ENCODE measurements at regions not wholly inside any gene's neighbourhood (a gene's known extent, or its start where the extent isn't known, plus 50 kb on each side); places are given as distances from the start of the nearest gene placed in this dataset.
"Not testable (repeated sequence)": the region's sequence is repeated elsewhere in the genome, so short reads cannot be mapped to it uniquely, and the experiment has no call there.

GRCh38 chr2:53114582-53114981 is 653.0 kb upstream of the CHAC2 start:
- no peak for DNase-seq (ENCODE audit: low read depth, low spot score)

DNA sequence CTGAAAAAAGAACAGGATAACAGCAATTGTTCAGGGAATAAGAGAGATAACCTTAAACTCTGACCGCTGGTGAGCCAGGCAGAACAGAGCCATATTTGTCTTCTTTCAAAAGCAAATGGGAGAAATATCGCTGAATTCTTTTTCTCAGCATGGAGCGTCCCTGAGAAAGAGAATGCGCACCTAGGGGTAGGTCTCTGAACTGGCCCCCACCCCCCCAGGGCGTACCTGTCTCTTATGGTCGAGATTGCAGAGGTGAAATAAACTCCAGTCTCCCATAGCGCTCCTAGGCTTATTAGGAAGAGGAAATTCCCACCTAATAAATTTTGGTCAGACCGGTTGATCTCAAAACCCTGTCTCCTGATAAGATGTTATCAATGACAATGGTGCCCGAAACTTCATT is 655.2 kb upstream of the CHAC2 start:
- DNase-seq (ENCODE audit: low read depth, low spot score) = not testable (repeated sequence)

GRCh38 chr2:53111406-53111805 is 656.2 kb upstream of the CHAC2 start:
- DNase-seq (ENCODE audit: low read depth, low spot score) = no peak

GRCh38 chr2:53111004-53111403 is 656.6 kb upstream of the CHAC2 start:
- DNase-seq (ENCODE audit: low read depth, low spot score) = no peak

- no peak for DNase-seq (ENCODE audit: low read depth, low spot score)
Measured at GRCh38 chr2:53108246-53108645, 659.4 kb upstream of the CHAC2 start.

- no peak for DNase-seq (ENCODE audit: low read depth, low spot score)
Measured at GRCh38 chr2:53104263-53104662, 663.3 kb upstream of the CHAC2 start.

GRCh38 chr2:53103679-53104078 is 663.9 kb upstream of the CHAC2 start:
- no peak for DNase-seq (ENCODE audit: low read depth, low spot score)

- DNase-seq (ENCODE audit: low read depth, low spot score) = no peak
Measured at GRCh38 chr2:53098696-53099078, 668.9 kb upstream of the CHAC2 start.

DNA sequence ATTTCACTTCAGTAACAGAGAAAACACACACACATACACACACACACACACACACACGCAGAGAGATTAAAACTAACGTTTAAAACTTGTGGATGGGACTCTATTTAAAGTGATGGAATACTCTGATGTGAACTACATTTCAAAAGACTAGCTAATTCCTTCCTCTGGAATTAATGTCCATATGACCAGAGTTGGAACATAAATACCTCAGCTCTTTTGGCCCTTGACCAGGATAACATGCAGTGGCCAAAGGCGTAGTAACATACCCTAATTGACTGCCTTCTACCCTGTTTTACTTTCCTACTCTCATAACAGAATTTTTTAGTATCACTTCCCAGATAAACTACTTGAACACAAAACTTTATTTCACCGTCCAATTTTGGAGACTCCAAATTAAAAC is 671.3 kb upstream of the CHAC2 start:
- no peak for DNase-seq (ENCODE audit: low read depth, low spot score)

GRCh38 chr2:53095664-53096063 is 671.9 kb upstream of the CHAC2 start:
- DNase-seq (ENCODE audit: low read depth, low spot score) = no peak

DNA sequence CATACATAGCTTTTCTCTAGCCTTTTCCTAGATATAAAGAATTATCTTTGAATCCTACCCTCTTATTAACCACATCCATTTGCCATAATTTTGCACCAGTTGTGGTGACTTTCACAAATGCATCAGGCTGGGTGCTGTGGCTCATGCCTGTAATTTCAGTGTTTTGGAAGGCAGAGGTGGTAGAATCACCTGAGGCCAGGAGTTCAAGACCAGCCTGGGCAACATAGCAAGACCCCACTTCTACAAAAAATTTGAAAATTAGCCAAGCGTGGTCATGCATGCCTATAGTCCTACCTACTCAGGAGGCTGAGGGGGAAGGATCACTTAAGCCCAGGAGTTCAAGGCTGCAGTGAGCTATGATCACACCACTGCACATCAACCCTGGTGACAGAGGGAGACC is 672.4 kb upstream of the CHAC2 start:
- DNase-seq (ENCODE audit: low read depth, low spot score) = no peak

DNA sequence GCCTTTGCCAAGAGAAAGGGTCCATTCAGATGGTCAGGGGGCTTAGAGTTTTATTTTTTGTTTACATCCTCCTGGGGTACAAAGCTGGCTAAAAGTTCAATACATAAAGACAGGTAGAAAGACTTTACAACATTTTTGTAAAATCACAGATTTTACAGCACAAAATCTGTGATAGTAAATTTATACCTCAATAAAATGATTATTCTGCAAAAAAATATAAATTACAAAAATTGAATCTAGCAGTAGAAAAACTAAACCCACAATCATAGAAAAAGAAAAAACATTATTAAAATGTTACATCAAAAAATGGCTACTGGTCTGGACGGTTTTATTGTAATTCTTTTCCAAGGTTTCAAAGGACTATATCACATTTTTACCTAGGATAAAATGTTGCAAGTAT is 674.2 kb upstream of the CHAC2 start:
- no peak for DNase-seq (ENCODE audit: low read depth, low spot score)

- DNase-seq (ENCODE audit: low read depth, low spot score) = no peak
Measured at GRCh38 chr2:53091183-53091582, 676.4 kb upstream of the CHAC2 start.

- DNase-seq (ENCODE audit: low read depth, low spot score) = no peak
Measured at GRCh38 chr2:53087874-53088461, 679.6 kb upstream of the CHAC2 start.

GRCh38 chr2:53087262-53087873 is 680.2 kb upstream of the CHAC2 start:
- no peak for DNase-seq (ENCODE audit: low read depth, low spot score)

GRCh38 chr2:53077413-53077812 is 690.2 kb upstream of the CHAC2 start:
- no peak for DNase-seq (ENCODE audit: low read depth, low spot score)

- no peak for DNase-seq (ENCODE audit: low read depth, low spot score)
Measured at GRCh38 chr2:53075760-53076159, 691.8 kb upstream of the CHAC2 start.

DNA sequence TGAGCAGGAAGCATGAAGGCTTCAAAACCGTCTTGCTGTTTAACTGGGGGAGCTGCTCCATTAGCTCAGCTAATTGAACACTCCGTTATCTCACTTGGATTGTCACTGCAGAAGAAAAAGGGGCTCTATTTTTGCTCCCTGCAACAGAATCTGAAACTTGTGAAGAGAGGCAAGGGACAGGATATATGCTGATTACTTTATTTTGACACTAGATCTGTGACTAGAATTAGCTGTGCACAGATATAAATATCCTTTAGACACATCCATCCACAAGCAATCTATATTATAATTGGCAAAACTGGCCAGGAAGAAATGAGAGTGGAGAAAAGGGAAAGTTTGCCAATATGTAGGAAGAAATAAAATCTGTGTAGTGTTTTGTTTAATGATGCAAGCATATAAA is 700.1 kb upstream of the CHAC2 start:
- no peak for DNase-seq (ENCODE audit: low read depth, low spot score)

GRCh38 chr2:53067056-53067455 is 700.5 kb upstream of the CHAC2 start:
- DNase-seq (ENCODE audit: low read depth, low spot score) = no peak

DNA sequence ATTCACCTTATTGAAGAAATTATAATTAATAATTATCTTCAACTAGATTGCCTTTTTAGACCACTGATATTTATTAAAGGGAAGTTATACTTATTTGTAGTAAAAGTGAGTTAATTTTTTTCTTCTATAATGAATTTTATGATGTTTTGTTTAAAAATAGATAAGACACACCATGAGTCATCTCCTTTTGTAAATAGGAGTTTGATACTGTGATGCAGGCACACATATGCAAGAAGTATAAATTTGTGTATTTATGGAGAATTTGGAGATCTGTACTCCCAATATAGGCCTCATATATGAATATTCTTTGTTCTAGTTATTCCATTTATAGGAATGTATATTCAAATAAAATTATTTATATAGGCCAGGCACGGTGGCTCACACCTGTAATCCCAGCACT is 703.5 kb upstream of the CHAC2 start:
- DNase-seq (ENCODE audit: low read depth, low spot score) = no peak

DNA sequence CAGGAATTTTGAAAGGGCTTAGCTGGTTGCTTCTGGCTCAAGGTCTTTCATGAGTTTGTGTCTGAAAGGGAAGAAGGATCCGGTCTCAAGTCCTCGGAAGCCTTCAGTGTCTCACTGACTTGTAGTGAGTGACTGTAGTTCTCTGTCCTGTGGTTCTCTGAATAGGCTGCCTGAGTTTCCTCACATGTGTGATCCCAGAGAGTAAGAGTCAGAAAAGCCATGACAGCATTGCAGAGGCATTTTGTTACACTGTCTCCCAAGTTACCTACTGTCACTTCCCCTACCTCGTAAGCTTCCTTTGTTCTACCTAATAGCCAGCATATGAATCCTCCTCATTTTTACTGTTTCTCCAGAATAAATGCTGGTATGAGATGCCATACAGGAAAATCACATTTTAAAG is 709.1 kb upstream of the CHAC2 start:
- DNase-seq (ENCODE audit: low read depth, low spot score) = no peak

- no peak for DNase-seq (ENCODE audit: low read depth, low spot score)
Measured at GRCh38 chr2:53053937-53054336, 713.7 kb upstream of the CHAC2 start.

DNA sequence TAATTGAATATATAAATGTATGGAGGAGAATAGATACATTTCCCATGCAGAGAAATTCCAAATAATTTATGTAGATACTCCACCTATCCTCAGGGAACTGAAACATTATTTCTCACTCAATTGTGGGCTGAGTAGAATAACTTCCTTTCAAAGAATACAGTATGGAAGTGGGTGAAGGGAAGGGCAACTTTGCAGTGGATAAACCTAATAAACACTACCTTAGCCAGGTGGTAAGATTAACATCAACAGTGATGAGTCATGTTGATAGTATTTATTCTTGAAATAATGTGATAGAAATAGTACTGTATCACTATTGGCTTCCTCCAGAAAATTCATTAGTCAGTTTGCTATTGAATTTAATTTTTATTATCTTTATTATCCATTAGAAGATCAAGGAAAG is 716.4 kb upstream of the CHAC2 start:
- no peak for DNase-seq (ENCODE audit: low read depth, low spot score)

Measured in pulmonary artery endothelial cell (primary cell).